ENCODE measurements at regions not wholly inside any gene's neighbourhood (a gene's known extent, or its start where the extent isn't known, plus 50 kb on each side); places are given as distances from the start of the nearest gene placed in this dataset.

GRCh38 chr13:97140131-97140530 lies 82.0 kb upstream of the MBNL2 start:
- no TSS peak for BruUV-seq (replicated peaks)
- FAIRE-seq (no peak), DNase-seq (ENCODE audit: low read depth, low spot score) (no peak)
- Histone ChIP-seq H3K9me3 (replicated peaks; ENCODE audit: control insufficient read depth, insufficient read depth, low read length) (no peaks in the 10 kb centered on the region), H3K4me1 (ENCODE audit: control insufficient read depth, extremely low read depth, insufficient read depth, low read length) (peaks cover 19% of the 10 kb centered on the region), H3K79me2 (ENCODE audit: control insufficient read depth, insufficient read depth, low read length) (no peaks in the 10 kb centered on the region), H3K9me1 (replicated peaks; ENCODE audit: control insufficient read depth, extremely low read depth, insufficient read depth, low read length) (no peaks in the 10 kb centered on the region), H3K4me2 (ENCODE audit: insufficient read depth, low read length) (no peak overlapping the region), H3K36me3 (ENCODE audit: control insufficient read depth in 2 of 2, extremely low read depth in 1 of 2, insufficient read depth in 2 of 2, low read length in 2 of 2) (no peaks in the 10 kb centered on the region), H3K27ac (ENCODE audit: insufficient read depth, low read depth, low read length) (no peak overlapping the region), H2AFZ (ENCODE audit: low read depth, low read length) (no peak overlapping the region), H3K27me3 (ENCODE audit: control insufficient read depth in 2 of 2, insufficient read depth in 2 of 2, low read length in 2 of 2) (peaks cover 0 to 2% of the 10 kb centered on the region in 2 experiments), H3K4me3 (replicated peaks in 1 of 3; ENCODE audit: insufficient read depth in 1 of 3, low read depth in 1 of 3, low read length in 3 of 3) (no peak overlapping the region), H4K20me1 (replicated peaks; ENCODE audit: control insufficient read depth, extremely low read depth, insufficient read depth, low read length) (no peaks in the 10 kb centered on the region), H3K9ac (replicated peaks; ENCODE audit: extremely low read depth, insufficient read depth, low read length) (no peak overlapping the region)
- ChIA-PET POLR2A (no interaction called here), CTCF (interaction anchor here (4.0 kb wide), 1 partner anchor 25 kb away, joined by 30 read pairs; no protein-coding TSS in a partner anchor)
- dilution Hi-C loops (cut with MboI; ENCODE audit: extremely low pct_ligation_motif_present, low sequenced_read_pairs) = no loop called here
- intact Hi-C loops (cut with micrococcal nuclease) = loop anchor here (2.0 kb wide), 1 partner anchor 55 kb away; no protein-coding TSS in a partner anchor
- TF ChIP-seq POLR2A (IDR thresholded peaks at IDR 0.05; ENCODE audit: low read depth, low read length) = no peak
- no peak for TF ChIP-seq MYC (IDR thresholded peaks at IDR 0.05; ENCODE audit: low read depth, low read length)
- no peak for TF ChIP-seq MAX (IDR thresholded peaks at IDR 0.05; ENCODE audit: insufficient read depth, insufficient read length)
- no peak for TF ChIP-seq GATA2 (IDR thresholded peaks at IDR 0.05; ENCODE audit: insufficient read depth, insufficient read length, low read depth, low read length)
- no peak for TF ChIP-seq JUN (IDR thresholded peaks at IDR 0.05; ENCODE audit: borderline replicate concordance, insufficient read depth, insufficient read length, low read depth)
- no peak for TF ChIP-seq EZH2 (IDR thresholded peaks at IDR 0.05; ENCODE audit: borderline replicate concordance, low read depth, low read length, severe bottlenecking)
- TF ChIP-seq, protein P1, sequence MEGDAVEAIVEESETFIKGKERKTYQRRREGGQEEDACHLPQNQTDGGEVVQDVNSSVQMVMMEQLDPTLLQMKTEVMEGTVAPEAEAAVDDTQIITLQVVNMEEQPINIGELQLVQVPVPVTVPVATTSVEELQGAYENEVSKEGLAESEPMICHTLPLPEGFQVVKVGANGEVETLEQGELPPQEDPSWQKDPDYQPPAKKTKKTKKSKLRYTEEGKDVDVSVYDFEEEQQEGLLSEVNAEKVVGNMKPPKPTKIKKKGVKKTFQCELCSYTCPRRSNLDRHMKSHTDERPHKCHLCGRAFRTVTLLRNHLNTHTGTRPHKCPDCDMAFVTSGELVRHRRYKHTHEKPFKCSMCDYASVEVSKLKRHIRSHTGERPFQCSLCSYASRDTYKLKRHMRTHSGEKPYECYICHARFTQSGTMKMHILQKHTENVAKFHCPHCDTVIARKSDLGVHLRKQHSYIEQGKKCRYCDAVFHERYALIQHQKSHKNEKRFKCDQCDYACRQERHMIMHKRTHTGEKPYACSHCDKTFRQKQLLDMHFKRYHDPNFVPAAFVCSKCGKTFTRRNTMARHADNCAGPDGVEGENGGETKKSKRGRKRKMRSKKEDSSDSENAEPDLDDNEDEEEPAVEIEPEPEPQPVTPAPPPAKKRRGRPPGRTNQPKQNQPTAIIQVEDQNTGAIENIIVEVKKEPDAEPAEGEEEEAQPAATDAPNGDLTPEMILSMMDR (IDR thresholded peaks at IDR 0.05; ENCODE audit: extremely low read depth in 1 of 2, insufficient read depth in 1 of 2, low read depth in 1 of 2, low read length in 2 of 2) = no peak
- no peak for TF ChIP-seq FOS (IDR thresholded peaks at IDR 0.05; ENCODE audit: borderline replicate concordance, insufficient read depth, low read length)
- no peak for TF ChIP-seq POLR2AphosphoS5 (IDR thresholded peaks at IDR 0.05; ENCODE audit: insufficient read depth, low read depth, low read length)

Data from endothelial cell of umbilical vein (primary cell).